Renal pelvis (tissue), 1 donor: ENCODE measurements at regions not wholly inside any gene's neighbourhood (a gene's known extent, or its start where the extent isn't known, plus 50 kb on each side); places are given as distances from the start of the nearest gene placed in this dataset.
"Not testable (repeated sequence)": the region's sequence is repeated elsewhere in the genome, so short reads cannot be mapped to it uniquely, and the experiment has no call there.

Experiments used
- DNase-seq: peaks from one replicate; pipeline ENCODE4 v3.0.0-alpha.2; 2013

GRCh38 chr10:100664316-100665149 is 80.8 kb upstream of the PAX2 start:
- no peak for DNase-seq

- DNase-seq: not testable (repeated sequence)
These were observed 78.7 kb upstream of the PAX2 start for GRCh38 chr10:100666634-100667033.

- no peak for DNase-seq
These were observed 75.8 kb upstream of the PAX2 start for GRCh38 chr10:100669616-100670015.

GRCh38 chr10:100670368-100670767 is 75.0 kb upstream of the PAX2 start:
- DNase-seq: no peak

GRCh38 chr10:100670828-100671479 is 74.4 kb upstream of the PAX2 start:
- no peak for DNase-seq

GRCh38 chr10:100672199-100672598 is 73.2 kb upstream of the PAX2 start:
- no peak for DNase-seq

- DNase-seq: no peak
These were observed 68.0 kb upstream of the PAX2 start for GRCh38 chr10:100677290-100677945.

GRCh38 chr10:100679327-100679726 is 66.1 kb upstream of the PAX2 start:
- DNase-seq: no peak

- DNase-seq: no peak
These were observed 62.4 kb upstream of the PAX2 start for GRCh38 chr10:100683004-100683403.

- no peak for DNase-seq
These were observed 61.7 kb upstream of the PAX2 start for GRCh38 chr10:100683545-100684300.

GRCh38 chr10:100684688-100685235 is 60.6 kb upstream of the PAX2 start:
- no peak for DNase-seq

- no peak for DNase-seq
These were observed 60.1 kb upstream of the PAX2 start for GRCh38 chr10:100685331-100685730.

GRCh38 chr10:100687143-100688003 is 58.0 kb upstream of the PAX2 start:
- no peak for DNase-seq

- no peak for DNase-seq
These were observed 57.2 kb upstream of the PAX2 start for GRCh38 chr10:100688201-100688600.

- DNase-seq: no peak
These were observed 51.6 kb upstream of the PAX2 start for GRCh38 chr10:100693821-100694220.
